ENCODE measurements at regions not wholly inside any gene's neighbourhood (a gene's known extent, or its start where the extent isn't known, plus 50 kb on each side); places are given as distances from the start of the nearest gene placed in this dataset.

DNA sequence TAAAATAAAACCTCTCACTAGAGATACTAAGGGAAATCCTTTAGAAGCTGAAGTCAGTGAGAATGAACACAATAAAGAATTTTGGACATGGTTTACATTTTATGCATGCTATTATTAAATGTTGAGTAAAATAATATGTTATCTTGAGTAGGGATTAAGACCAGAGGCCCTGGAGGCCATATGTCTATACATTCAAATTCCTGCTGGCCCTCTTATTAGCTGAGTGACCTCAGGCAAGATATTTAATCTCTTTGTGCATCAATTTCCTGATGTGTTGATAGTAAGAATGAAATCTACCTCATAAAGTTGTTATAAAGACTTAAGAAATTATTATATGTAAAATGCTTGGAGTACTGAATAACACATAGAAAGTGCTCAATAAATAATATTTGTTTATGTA lies 281.1 kb upstream of the KLF4 start:
- TF ChIP-seq, protein P1, sequence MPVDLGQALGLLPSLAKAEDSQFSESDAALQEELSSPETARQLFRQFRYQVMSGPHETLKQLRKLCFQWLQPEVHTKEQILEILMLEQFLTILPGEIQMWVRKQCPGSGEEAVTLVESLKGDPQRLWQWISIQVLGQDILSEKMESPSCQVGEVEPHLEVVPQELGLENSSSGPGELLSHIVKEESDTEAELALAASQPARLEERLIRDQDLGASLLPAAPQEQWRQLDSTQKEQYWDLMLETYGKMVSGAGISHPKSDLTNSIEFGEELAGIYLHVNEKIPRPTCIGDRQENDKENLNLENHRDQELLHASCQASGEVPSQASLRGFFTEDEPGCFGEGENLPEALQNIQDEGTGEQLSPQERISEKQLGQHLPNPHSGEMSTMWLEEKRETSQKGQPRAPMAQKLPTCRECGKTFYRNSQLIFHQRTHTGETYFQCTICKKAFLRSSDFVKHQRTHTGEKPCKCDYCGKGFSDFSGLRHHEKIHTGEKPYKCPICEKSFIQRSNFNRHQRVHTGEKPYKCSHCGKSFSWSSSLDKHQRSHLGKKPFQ (tag by site-specific recombination; IDR thresholded peaks at IDR 0.05): no peak
- TF ChIP-seq, protein P2, sequence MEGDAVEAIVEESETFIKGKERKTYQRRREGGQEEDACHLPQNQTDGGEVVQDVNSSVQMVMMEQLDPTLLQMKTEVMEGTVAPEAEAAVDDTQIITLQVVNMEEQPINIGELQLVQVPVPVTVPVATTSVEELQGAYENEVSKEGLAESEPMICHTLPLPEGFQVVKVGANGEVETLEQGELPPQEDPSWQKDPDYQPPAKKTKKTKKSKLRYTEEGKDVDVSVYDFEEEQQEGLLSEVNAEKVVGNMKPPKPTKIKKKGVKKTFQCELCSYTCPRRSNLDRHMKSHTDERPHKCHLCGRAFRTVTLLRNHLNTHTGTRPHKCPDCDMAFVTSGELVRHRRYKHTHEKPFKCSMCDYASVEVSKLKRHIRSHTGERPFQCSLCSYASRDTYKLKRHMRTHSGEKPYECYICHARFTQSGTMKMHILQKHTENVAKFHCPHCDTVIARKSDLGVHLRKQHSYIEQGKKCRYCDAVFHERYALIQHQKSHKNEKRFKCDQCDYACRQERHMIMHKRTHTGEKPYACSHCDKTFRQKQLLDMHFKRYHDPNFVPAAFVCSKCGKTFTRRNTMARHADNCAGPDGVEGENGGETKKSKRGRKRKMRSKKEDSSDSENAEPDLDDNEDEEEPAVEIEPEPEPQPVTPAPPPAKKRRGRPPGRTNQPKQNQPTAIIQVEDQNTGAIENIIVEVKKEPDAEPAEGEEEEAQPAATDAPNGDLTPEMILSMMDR (tag by site-specific recombination; IDR thresholded peaks at IDR 0.05): no peak
